IMR-90 (cell line): ENCODE measurements at regions not wholly inside any gene's neighbourhood (a gene's known extent, or its start where the extent isn't known, plus 50 kb on each side); places are given as distances from the start of the nearest gene placed in this dataset.

Source experiments
- ATAC-seq: fragments of 200-7000 bp; cut with Tn5 transposase; 2 replicates; pipeline ENCODE4 v1.9.1; 2020; ENCODE audit warnings: low read depth, mild to moderate bottlenecking, moderate library complexity
- BruUV-seq: library from RNA; stranded (reverse); fragments of 400-500 nt; replicated peaks from 2 replicates; lab custom pipeline; 2021; lab: Mats Ljungman, UMichigan
- CTCF ChIA-PET: fragments of 300-600 bp; formaldehyde crosslinking; extraction: SDS; loops from one replicate; lab custom pipeline; 2021; ENCODE audit warnings: antibody characterized with exemption; lab: Yijun Ruan, JAX
- POLR2A ChIA-PET: fragments of 300-600 bp; sonication (Branson Sonifier 250); formaldehyde crosslinking; loops from one replicate; lab custom pipeline; 2022; ENCODE audit warnings: antibody characterized with exemption; ENCODE audit not compliant: unreplicated experiment; lab: Charles Lee
- DNase-seq: peaks from one replicate; pipeline ENCODE4 v3.0.0; 2013
- H2AFZ ChIP-seq: replicated peaks from 2 replicates; pipeline ENCODE3; 2013; ENCODE audit warnings: low read length, mild to moderate bottlenecking; ENCODE audit not compliant: poor library complexity
- H2AK5ac ChIP-seq: 2 replicates; pipeline ENCODE4 v1.6.1; 2013; ENCODE audit warnings: low read depth, low read length, inconsistent platforms
- H2AK9ac ChIP-seq: replicated peaks from 2 replicates; pipeline ENCODE3; 2013; ENCODE audit warnings: mild to moderate bottlenecking, low read depth, low read length, moderate library complexity; ENCODE audit not compliant: poor library complexity
- H2BK120ac ChIP-seq: 2 replicates; pipeline ENCODE4 v1.6.1; 2013; ENCODE audit warnings: low read depth, low read length, inconsistent platforms
- H2BK15ac ChIP-seq: 3 replicates; pipeline ENCODE4 v1.6.1; 2013; ENCODE audit warnings: low read depth, low read length, inconsistent platforms
- H2BK20ac ChIP-seq: 2 replicates; pipeline ENCODE4 v1.6.1; 2013; ENCODE audit warnings: low read depth, mild to moderate bottlenecking, inconsistent platforms, low read length, moderate library complexity
- H2BK5ac ChIP-seq: 2 replicates; pipeline ENCODE4 v1.6.1; 2013; ENCODE audit warnings: mild to moderate bottlenecking, low read depth, low read length, inconsistent platforms; ENCODE audit not compliant: poor library complexity, severe bottlenecking
- H3K14ac ChIP-seq: replicated peaks from 2 replicates; pipeline ENCODE4 v1.6.1; 2013; ENCODE audit warnings: low read depth, low read length, inconsistent platforms
- H3K18ac ChIP-seq: 2 replicates; pipeline ENCODE4 v1.6.1; 2013; ENCODE audit warnings: low read depth, low read length, control low read depth
- H3K23ac ChIP-seq: 2 replicates; pipeline ENCODE4 v1.6.1; 2013; ENCODE audit warnings: low read depth, low read length, inconsistent platforms
- H3K27ac ChIP-seq: 2 replicates; pipeline ENCODE4 v1.5.1; 2013; ENCODE audit warnings: mild to moderate bottlenecking, control low read depth, low read length; ENCODE audit not compliant: insufficient read depth
- H3K27me3 ChIP-seq: 2 replicates; pipeline ENCODE4 v1.6.1; 2013; ENCODE audit warnings: low read length; ENCODE audit not compliant: control insufficient read depth, insufficient read depth
- H3K36me3 ChIP-seq: 2 replicates; pipeline ENCODE4 v1.6.1; 2013; ENCODE audit warnings: low read length, mixed read lengths; ENCODE audit not compliant: control insufficient read depth, insufficient read depth
- H3K4ac ChIP-seq: 2 replicates; pipeline ENCODE4 v1.6.1; 2013; ENCODE audit warnings: low read depth, low read length, inconsistent platforms
- H3K4me1 ChIP-seq: 2 replicates; pipeline ENCODE4 v1.6.1; 2013; ENCODE audit warnings: low read length, mixed read lengths; ENCODE audit not compliant: control insufficient read depth, insufficient read depth
- H3K4me2 ChIP-seq: 2 replicates; pipeline ENCODE4 v1.6.1; 2013; ENCODE audit warnings: low read depth, mild to moderate bottlenecking, control low read depth, low read length, moderate library complexity
- H3K4me3 ChIP-seq: 2 replicates; pipeline ENCODE4 v1.5.1; 2013; ENCODE audit warnings: low read depth, mild to moderate bottlenecking, control low read depth, low read length, moderate library complexity; ENCODE audit not compliant: insufficient read depth
- H3K56ac ChIP-seq: 2 replicates; pipeline ENCODE4 v1.6.1; 2013; ENCODE audit warnings: low read length, inconsistent platforms; ENCODE audit not compliant: insufficient read depth; ENCODE audit errors: extremely low read depth
- H3K79me1 ChIP-seq, 2 experiments: 2 replicates each; pipeline ENCODE4 v1.6.1; 2013; ENCODE audit warnings: low read length in 2 of 2, inconsistent platforms in 1 of 2, low read depth in 1 of 2
- H3K9ac ChIP-seq: 2 replicates; pipeline ENCODE4 v1.6.1; 2013; ENCODE audit warnings: low read depth, low read length, control low read depth
- H3K9me1 ChIP-seq: 2 replicates; pipeline ENCODE4 v1.6.1; 2013; ENCODE audit warnings: low read length, inconsistent platforms; ENCODE audit not compliant: insufficient read depth
- H3K9me3 ChIP-seq: 2 replicates; pipeline ENCODE4 v1.6.1; 2013; ENCODE audit warnings: low read length; ENCODE audit not compliant: control insufficient read depth, insufficient read depth
- H4K20me1 ChIP-seq: 2 replicates; pipeline ENCODE4 v1.6.1; 2013; ENCODE audit warnings: low read length, inconsistent platforms; ENCODE audit not compliant: insufficient read depth
- H4K5ac ChIP-seq: 2 replicates; pipeline ENCODE4 v1.6.1; 2013; ENCODE audit warnings: mild to moderate bottlenecking, low read depth, low read length, control low read depth
- H4K8ac ChIP-seq, 2 experiments: 2 replicates each; pipeline ENCODE4 v1.6.1; 2013; ENCODE audit warnings: low read depth in 2 of 2, low read length in 2 of 2, control low read depth in 1 of 2, inconsistent platforms in 1 of 2
- H4K91ac ChIP-seq: 2 replicates; pipeline ENCODE4 v1.6.1; 2013; ENCODE audit warnings: low read depth, low read length, inconsistent platforms; ENCODE audit not compliant: insufficient read depth
- BHLHE40 ChIP-seq: fragments of 150-350 bp; IDR thresholded peaks from 2 replicates; pipeline ENCODE4 v1.6.1; 2016; ENCODE audit warnings: mild to moderate bottlenecking, low read depth, low read length
- CHD1 ChIP-seq: IDR thresholded peaks from 2 replicates; pipeline ENCODE4 v1.6.1; 2012; ENCODE audit warnings: low read depth, low read length, improper control_type of control experiment
- FOS ChIP-seq: fragments of 150-350 bp; IDR thresholded peaks from 2 replicates; pipeline ENCODE4 v1.6.1; 2016; ENCODE audit warnings: low read depth, low read length
- MAFK ChIP-seq: IDR thresholded peaks from 2 replicates; pipeline ENCODE4 v1.6.1; 2012; ENCODE audit warnings: low read depth, low read length, improper control_type of control experiment
- MAZ ChIP-seq: IDR thresholded peaks from 2 replicates; pipeline ENCODE4 v1.6.1; 2012; ENCODE audit warnings: low read depth, mild to moderate bottlenecking, low read length, improper control_type of control experiment, moderate library complexity, borderline replicate concordance
- MXI1 ChIP-seq: IDR thresholded peaks from 2 replicates; pipeline ENCODE4 v1.6.1; 2012; ENCODE audit warnings: low read depth, mild to moderate bottlenecking, low read length, moderate library complexity, borderline replicate concordance
- RAD21 ChIP-seq: IDR thresholded peaks from 2 replicates; pipeline ENCODE4 v1.6.1; 2012; ENCODE audit warnings: low read length, improper control_type of control experiment
- RCOR1 ChIP-seq: IDR thresholded peaks from 2 replicates; pipeline ENCODE4 v1.6.1; 2012; ENCODE audit warnings: mild to moderate bottlenecking, low read length, improper control_type of control experiment; ENCODE audit not compliant: insufficient replicate concordance
- SMC3 ChIP-seq: fragments of 150-350 bp; IDR thresholded peaks from 2 replicates; pipeline ENCODE4 v1.6.1; 2016; ENCODE audit warnings: low read depth, mild to moderate bottlenecking, antibody characterized with exemption, low read length, moderate library complexity
- WGBS, 2 experiments: methylation state at CpG; one replicate each; pipeline versions ENCODE4 v1.1.5 to v1.1.7; 2013; ENCODE audit warnings: missing lambda C conversion rate in 2 of 2; ENCODE audit not compliant: insufficient read length in 1 of 2; ENCODE audit errors: extremely low coverage in 2 of 2; 5-methylcytosine and 5-hydroxymethylcytosine counted together
- dilution Hi-C: fragments of 300-500 bp; cut with HindIII; formaldehyde crosslinking; loops from one replicate; pipeline ENCODE4 v1.14.3; 2018; ENCODE audit warnings: low sequenced_read_pairs; ENCODE audit not compliant: unreplicated experiment
- in situ Hi-C: fragments of 300-500 bp; cut with MboI; formaldehyde crosslinking; loops from 3 replicates; pipeline ENCODE4 v1.14.3; 2019; ENCODE audit warnings: low sequenced_read_pairs, inconsistent platforms, mixed read lengths
- intact Hi-C: fragments of 100-400 bp; cut with micrococcal nuclease; formaldehyde crosslinking; loops from 2 replicates; pipeline ENCODE4 v1.10.0; 2022
- TF ChIP-seq, protein P1 (sequence below): fragments of 150-350 bp; IDR thresholded peaks from 2 replicates; pipeline ENCODE4 v1.6.1; 2017; ENCODE audit warnings: mild to moderate bottlenecking, antibody characterized with exemption, low read length, low read depth
- TF ChIP-seq, protein P2 (sequence below): conservative IDR thresholded peaks from 2 replicates; pipeline ENCODE4 v1.5.1; 2012; ENCODE audit warnings: mild to moderate bottlenecking, low read depth, low read length, improper control_type of control experiment

DNA sequence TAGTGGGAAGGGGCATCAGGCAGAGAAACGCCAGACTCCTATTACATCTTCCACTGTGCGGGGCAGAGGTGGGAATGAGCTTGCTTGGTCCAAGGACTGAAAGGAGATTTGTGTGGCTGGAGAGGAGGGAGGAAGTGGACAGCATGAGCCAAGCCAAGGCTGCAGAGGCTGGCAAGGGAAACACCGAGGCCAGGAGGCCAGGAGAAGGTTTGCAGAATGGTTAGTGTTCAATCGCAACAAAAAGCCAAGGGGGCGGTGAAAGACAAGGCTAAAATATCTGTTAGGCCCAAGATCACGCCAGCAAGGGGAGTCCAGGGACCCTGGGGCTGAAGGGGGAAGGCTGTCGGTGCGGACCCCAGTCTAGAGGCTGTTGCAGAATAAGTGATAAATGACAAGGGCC lies 75.8 kb downstream of the CPN2 start:
- Histone ChIP-seq H3K4me1 (peaks cover 10% of the 10 kb centered on the region; the same call in 1 of the 2 replicates), H4K5ac (no peak overlapping the region), H2BK120ac (no peak overlapping the region), H3K4me3 (no peak overlapping the region), H3K56ac (no peak overlapping the region), H3K9ac (no peak overlapping the region), H3K27me3 (peaks cover 8% of the 10 kb centered on the region; the same call in 1 of the 2 replicates), H3K23ac (no peak overlapping the region), H2AK5ac (no peak overlapping the region), H2AFZ (peak overlapping the region; percentile 23), H4K91ac (no peak overlapping the region), H2BK5ac (no peak overlapping the region), H2BK15ac (no peak overlapping the region), H4K20me1 (no peaks in the 10 kb centered on the region), H3K36me3 (no peaks in the 10 kb centered on the region), H2AK9ac (no peak overlapping the region), H4K8ac (no peak overlapping the region), H3K9me3 (no peaks in the 10 kb centered on the region), H3K4ac (no peak overlapping the region), H3K18ac (no peak overlapping the region), H3K14ac (no peak overlapping the region), H2BK20ac (no peak overlapping the region), H3K27ac (no peak overlapping the region), H3K79me1 (no peaks in the 10 kb centered on the region), H3K9me1 (no peaks in the 10 kb centered on the region), H3K4me2 (no peak overlapping the region)
- intact Hi-C loops (no loop called here), in situ Hi-C loops (no loop called here), dilution Hi-C loops (no loop called here)
- DNase-seq (no peak), ATAC-seq (no peak)
- ChIA-PET CTCF (no interaction called here), POLR2A (no interaction called here)
- TF ChIP-seq RCOR1 (no peak), MAFK (no peak), MAZ (no peak), BHLHE40 (no peak), FOS (no peak), MXI1 (no peak), SMC3 (no peak), CHD1 (no peak), RAD21 (no peak)
- TF ChIP-seq, protein P1, sequence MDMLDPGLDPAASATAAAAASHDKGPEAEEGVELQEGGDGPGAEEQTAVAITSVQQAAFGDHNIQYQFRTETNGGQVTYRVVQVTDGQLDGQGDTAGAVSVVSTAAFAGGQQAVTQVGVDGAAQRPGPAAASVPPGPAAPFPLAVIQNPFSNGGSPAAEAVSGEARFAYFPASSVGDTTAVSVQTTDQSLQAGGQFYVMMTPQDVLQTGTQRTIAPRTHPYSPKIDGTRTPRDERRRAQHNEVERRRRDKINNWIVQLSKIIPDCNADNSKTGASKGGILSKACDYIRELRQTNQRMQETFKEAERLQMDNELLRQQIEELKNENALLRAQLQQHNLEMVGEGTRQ: no peak
- TF ChIP-seq, protein P2, sequence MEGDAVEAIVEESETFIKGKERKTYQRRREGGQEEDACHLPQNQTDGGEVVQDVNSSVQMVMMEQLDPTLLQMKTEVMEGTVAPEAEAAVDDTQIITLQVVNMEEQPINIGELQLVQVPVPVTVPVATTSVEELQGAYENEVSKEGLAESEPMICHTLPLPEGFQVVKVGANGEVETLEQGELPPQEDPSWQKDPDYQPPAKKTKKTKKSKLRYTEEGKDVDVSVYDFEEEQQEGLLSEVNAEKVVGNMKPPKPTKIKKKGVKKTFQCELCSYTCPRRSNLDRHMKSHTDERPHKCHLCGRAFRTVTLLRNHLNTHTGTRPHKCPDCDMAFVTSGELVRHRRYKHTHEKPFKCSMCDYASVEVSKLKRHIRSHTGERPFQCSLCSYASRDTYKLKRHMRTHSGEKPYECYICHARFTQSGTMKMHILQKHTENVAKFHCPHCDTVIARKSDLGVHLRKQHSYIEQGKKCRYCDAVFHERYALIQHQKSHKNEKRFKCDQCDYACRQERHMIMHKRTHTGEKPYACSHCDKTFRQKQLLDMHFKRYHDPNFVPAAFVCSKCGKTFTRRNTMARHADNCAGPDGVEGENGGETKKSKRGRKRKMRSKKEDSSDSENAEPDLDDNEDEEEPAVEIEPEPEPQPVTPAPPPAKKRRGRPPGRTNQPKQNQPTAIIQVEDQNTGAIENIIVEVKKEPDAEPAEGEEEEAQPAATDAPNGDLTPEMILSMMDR: no peak
- BruUV-seq: no TSS peak
- 43% methylated on average over 3 of the region's 8 CpGs; no CpG with 5 or more reads in 1 of the 2 experiments for WGBS, 2 experiments
